HepG2 (cell line): ENCODE measurements at regions not wholly inside any gene's neighbourhood (a gene's known extent, or its start where the extent isn't known, plus 50 kb on each side); places are given as distances from the start of the nearest gene placed in this dataset.

Experiments used
- ATAC-seq: fragments of 200-7000 bp; cut with Tn5 transposase; 3 replicates; pipeline ENCODE4 v1.9.1; 2020; ENCODE audit warnings: mild to moderate bottlenecking, moderate library complexity
- BruUV-seq: library from RNA; stranded (reverse); fragments of 400-500 nt; replicated peaks from 2 replicates; lab custom pipeline; 2021; lab: Mats Ljungman, UMichigan
- CTCF ChIA-PET: fragments of 300-600 bp; formaldehyde crosslinking; extraction: SDS; loops from one replicate; lab custom pipeline; 2021; ENCODE audit warnings: low total read pairs, inconsistent platforms, low intra/inter-chr PET ratio; lab: Yijun Ruan, JAX
- POLR2A ChIA-PET: fragments of 350-600 bp; sonication (Branson Sonifier 250); formaldehyde crosslinking; loops from one replicate; lab custom pipeline; 2020; ENCODE audit warnings: antibody characterized with exemption, inconsistent platforms; lab: Yijun Ruan, JAX
- DNase-seq: peaks from one replicate; pipeline ENCODE4 v3.0.0-alpha.2; 2015; ENCODE audit warnings: low spot score
- FAIRE-seq: peaks from 3 replicates; lab custom pipeline; 2011; peaks lifted over from hg19 to GRCh38; lab: Jason Lieb, UNC
- H2AFZ ChIP-seq: one replicate; pipeline ENCODE4 v1.6.1; 2011; ENCODE audit warnings: low read length, inconsistent platforms
- H3K27ac ChIP-seq: fragments of 300-600 bp; 3 replicates; pipeline ENCODE4 v1.8.0; 2011; ENCODE audit warnings: mixed run types, mild to moderate bottlenecking, mixed read lengths, low read length, inconsistent platforms; ENCODE audit not compliant: insufficient read depth; ENCODE audit errors: extremely low read length
- H3K27me3 ChIP-seq, 2 experiments: fragments of 200-600 bp in 1 of 2; 2 replicates in 1 of 2; 3 replicates in 1 of 2; pipeline versions ENCODE4 v1.6.0 to v1.8.0; 2011; ENCODE audit warnings: low read length in 2 of 2, mild to moderate bottlenecking in 2 of 2, moderate library complexity in 2 of 2, inconsistent platforms in 1 of 2; ENCODE audit not compliant: insufficient read depth in 2 of 2, control insufficient read depth in 1 of 2
- H3K36me3 ChIP-seq, 2 experiments: fragments of 200-600 bp in 1 of 2; replicated peaks in 1 of 2; 2 replicates in 1 of 2; 3 replicates in 1 of 2; pipeline versions ENCODE4 v1.5.1 to v1.8.0; 2011; ENCODE audit warnings: low read length in 2 of 2, inconsistent platforms in 1 of 2; ENCODE audit not compliant: insufficient read depth in 2 of 2, control insufficient read depth in 1 of 2
- H3K4me1 ChIP-seq: 2 replicates; pipeline ENCODE4 v1.5.1; 2012; ENCODE audit warnings: low read length, inconsistent platforms; ENCODE audit not compliant: insufficient read depth
- H3K4me2 ChIP-seq: 2 replicates; pipeline ENCODE4 v1.6.0; 2011; ENCODE audit warnings: low read depth, low read length, inconsistent platforms
- H3K4me3 ChIP-seq, 3 experiments: fragments of 200-600 bp in 1 of 3; sonication (generic), shearing (Covaris generic) in 1 of 3; replicated peaks in 1 of 3; 2 replicates each; pipeline ENCODE4 v1.5.1; 2011 to 2016; ENCODE audit warnings: low read length in 3 of 3, inconsistent platforms in 2 of 3, low read depth in 2 of 3, mild to moderate bottlenecking in 2 of 3, control low read depth in 1 of 3, mixed read lengths in 1 of 3; ENCODE audit not compliant: insufficient read depth in 1 of 3
- H3K79me2 ChIP-seq: one replicate; pipeline ENCODE4 v1.6.1; 2011; ENCODE audit warnings: low read length, inconsistent platforms; ENCODE audit not compliant: insufficient read depth
- H3K9ac ChIP-seq: 2 replicates; pipeline ENCODE4 v1.6.0; 2011; ENCODE audit warnings: mild to moderate bottlenecking, low read depth, low read length, inconsistent platforms; ENCODE audit not compliant: insufficient read depth
- H3K9me3 ChIP-seq: 2 replicates; pipeline ENCODE4 v1.5.1; 2012; ENCODE audit warnings: mild to moderate bottlenecking, low read length
- H4K20me1 ChIP-seq: 2 replicates; pipeline ENCODE4 v1.6.0; 2011; ENCODE audit warnings: inconsistent platforms, mild to moderate bottlenecking, low read length, moderate library complexity; ENCODE audit not compliant: insufficient read depth
- ASH2L ChIP-seq: fragments of 300-600, 200-600 bp; sonication (generic); IDR thresholded peaks from 2 replicates; pipeline ENCODE4 v1.7.0; 2017; ENCODE audit warnings: low read depth, mild to moderate bottlenecking, moderate library complexity, mixed read lengths, low read length; ENCODE audit not compliant: insufficient read length
- KAT2B ChIP-seq: fragments of 150-350 bp; IDR thresholded peaks from 2 replicates; pipeline ENCODE4 v1.6.1; 2014; ENCODE audit warnings: low read depth, low read length, borderline replicate concordance
- RCOR2 ChIP-seq: IDR thresholded peaks from 2 replicates; pipeline ENCODE4 v1.6.1; 2016; ENCODE audit warnings: missing biosample characterization, missing genetic modification reagents
- RXRA ChIP-seq: sonication (generic); formaldehyde crosslinking; IDR thresholded peaks from 2 replicates; pipeline ENCODE4 v1.5.1; 2020; ENCODE audit warnings: missing genetic modification reagents
- SRY ChIP-seq: sonication (generic); formaldehyde crosslinking; IDR thresholded peaks from 2 replicates; pipeline ENCODE4 v1.8.0; 2022; ENCODE audit warnings: mild to moderate bottlenecking, missing genetic modification reagents
- ZFP37 ChIP-seq: sonication (generic); formaldehyde crosslinking; IDR thresholded peaks from 2 replicates; pipeline ENCODE4 v1.4.0; 2020; ENCODE audit warnings: missing genetic modification reagents, borderline replicate concordance
- ZNF296 ChIP-seq: sonication (generic); formaldehyde crosslinking; conservative IDR thresholded peaks from 2 replicates; pipeline ENCODE4 v1.5.0; 2020; ENCODE audit warnings: mild to moderate bottlenecking, missing genetic modification reagents
- ZNF451 ChIP-seq: sonication (generic); formaldehyde crosslinking; IDR thresholded peaks from 2 replicates; pipeline ENCODE4 v1.5.0; 2020; ENCODE audit warnings: mild to moderate bottlenecking, missing genetic modification reagents
- ZNF713 ChIP-seq: sonication (generic); formaldehyde crosslinking; IDR thresholded peaks from 2 replicates; pipeline ENCODE4 v1.4.0; 2020; ENCODE audit warnings: mild to moderate bottlenecking, missing genetic modification reagents
- WGBS: methylation state at CpG from one replicate; pipeline ENCODE4 v1.1.6; 2017; ENCODE audit warnings: low lambda C conversion rate; 5-methylcytosine and 5-hydroxymethylcytosine counted together
- in situ Hi-C: cut with HindIII; loops from 2 replicates; pipeline ENCODE4 v1.10.0; 2017; ENCODE audit warnings: low pct_unique_long_range_greater_than_20kb; ENCODE audit not compliant: extremely low pct_ligation_motif_present
- intact Hi-C: fragments of 100-400 bp; cut with micrococcal nuclease; formaldehyde crosslinking; loops from one replicate; pipeline ENCODE4 v1.10.0; 2022; ENCODE audit not compliant: unreplicated experiment
- TF ChIP-seq, protein P1 (sequence below): sonication (generic); formaldehyde crosslinking; IDR thresholded peaks from 2 replicates; pipeline ENCODE4 v1.4.0; 2020; ENCODE audit warnings: missing genetic modification reagents
- TF ChIP-seq, protein P2 (sequence below), 2 experiments: sonication (generic) in 1 of 2; formaldehyde crosslinking in 1 of 2; IDR thresholded peaks; 2 replicates each; pipeline versions ENCODE4 v1.4.0 to v1.6.1; 2016 to 2020; ENCODE audit warnings: borderline replicate concordance in 1 of 2, low read depth in 1 of 2, mild to moderate bottlenecking in 1 of 2, missing genetic modification reagents in 1 of 2

DNA sequence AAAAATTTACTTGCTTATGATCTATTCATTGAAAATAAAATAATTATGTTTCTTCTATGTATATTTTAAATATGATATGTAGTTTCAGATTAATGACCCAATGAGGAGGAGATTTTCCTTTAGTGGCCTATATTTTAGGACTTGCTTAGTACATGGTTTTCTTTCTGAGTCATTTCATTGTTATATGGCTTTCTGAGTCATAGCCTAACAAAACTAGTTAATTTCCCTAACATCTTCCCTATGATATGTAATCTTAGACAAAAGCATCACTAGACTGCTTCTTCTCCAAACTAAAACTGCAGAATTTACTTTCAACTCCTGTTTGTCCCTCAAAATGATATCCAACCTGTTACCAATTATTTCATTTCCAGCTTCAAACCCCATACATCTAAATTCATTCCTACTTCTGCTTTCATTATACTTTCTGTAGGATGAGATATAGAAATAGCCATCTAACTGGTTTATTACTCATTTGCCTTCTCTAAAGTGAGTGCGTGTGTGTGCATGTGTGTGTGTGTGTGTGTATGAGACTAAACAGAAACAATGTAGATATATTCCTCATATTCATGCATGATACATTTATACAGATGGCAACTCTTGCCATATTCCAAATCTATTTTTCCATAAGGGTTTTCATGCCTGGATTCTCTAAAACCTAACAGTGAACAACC is 915.0 kb upstream of the GBE1 start:
- Histone ChIP-seq H3K27me3 (no peaks in the 10 kb centered on the region), H2AFZ (no peak overlapping the region), H3K36me3 (no peaks in the 10 kb centered on the region), H3K4me3 (no peak overlapping the region), H4K20me1 (no peaks in the 10 kb centered on the region), H3K27ac (no peak overlapping the region), H3K9ac (no peak overlapping the region), H3K9me3 (no peaks in the 10 kb centered on the region), H3K4me2 (no peak overlapping the region), H3K79me2 (no peaks in the 10 kb centered on the region), H3K4me1 (no peaks in the 10 kb centered on the region)
- intact Hi-C loops (no loop called here), in situ Hi-C loops (no loop called here)
- TF ChIP-seq ASH2L = no peak
- TF ChIP-seq, protein P1, sequence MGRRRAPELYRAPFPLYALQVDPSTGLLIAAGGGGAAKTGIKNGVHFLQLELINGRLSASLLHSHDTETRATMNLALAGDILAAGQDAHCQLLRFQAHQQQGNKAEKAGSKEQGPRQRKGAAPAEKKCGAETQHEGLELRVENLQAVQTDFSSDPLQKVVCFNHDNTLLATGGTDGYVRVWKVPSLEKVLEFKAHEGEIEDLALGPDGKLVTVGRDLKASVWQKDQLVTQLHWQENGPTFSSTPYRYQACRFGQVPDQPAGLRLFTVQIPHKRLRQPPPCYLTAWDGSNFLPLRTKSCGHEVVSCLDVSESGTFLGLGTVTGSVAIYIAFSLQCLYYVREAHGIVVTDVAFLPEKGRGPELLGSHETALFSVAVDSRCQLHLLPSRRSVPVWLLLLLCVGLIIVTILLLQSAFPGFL (CRISPR knock-in tag) = no peak
- TF ChIP-seq ZNF296 (CRISPR knock-in tag) = no peak
- DNase-seq = no peak
- no peak for ATAC-seq
- no peak for FAIRE-seq
- ChIA-PET POLR2A (no interaction called here), CTCF (no interaction called here)
- 0% methylated on average over 1 of the region's 1 CpG for WGBS
- BruUV-seq = no TSS peak

DNA sequence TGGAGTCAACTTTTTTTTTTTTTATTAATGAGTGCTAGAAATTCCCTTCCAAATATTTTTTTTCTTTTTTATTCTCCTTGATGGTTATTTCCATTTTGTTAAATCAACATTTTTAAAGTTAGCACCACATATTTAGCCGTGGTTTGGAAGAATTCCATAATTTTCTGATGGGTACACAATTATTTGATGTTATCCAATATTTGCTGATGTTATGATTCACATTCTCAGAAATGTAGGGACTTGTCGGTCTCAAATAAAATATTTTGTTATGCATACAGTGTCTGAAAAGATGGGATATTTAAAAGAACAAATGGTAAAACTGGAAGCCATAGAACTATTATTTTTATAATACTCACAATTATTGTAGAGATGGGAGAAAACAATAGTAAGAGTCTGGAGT is 911.5 kb upstream of the GBE1 start:
- WGBS = 3% methylated on average over 2 of the region's 2 CpGs
- Histone ChIP-seq H3K4me3 (no peak overlapping the region), H3K4me2 (no peak overlapping the region), H3K4me1 (no peaks in the 10 kb centered on the region), H2AFZ (no peak overlapping the region), H3K27me3 (no peaks in the 10 kb centered on the region), H3K9me3 (no peaks in the 10 kb centered on the region), H3K27ac (no peak overlapping the region), H3K36me3 (no peaks in the 10 kb centered on the region), H4K20me1 (no peaks in the 10 kb centered on the region), H3K9ac (no peak overlapping the region), H3K79me2 (no peaks in the 10 kb centered on the region)
- CTCF ChIA-PET = no interaction called here
- intact Hi-C loops (no loop called here), in situ Hi-C loops (no loop called here)
- DNase-seq (no peak), FAIRE-seq (no peak), ATAC-seq (no peak)
- POLR2A ChIA-PET = no interaction called here
- no TSS peak for BruUV-seq
- TF ChIP-seq ZFP37 (CRISPR knock-in tag) = no peak
- TF ChIP-seq SRY (CRISPR knock-in tag) = no peak
- no peak for TF ChIP-seq ZNF713 (CRISPR knock-in tag)
- TF ChIP-seq KAT2B = no peak
- TF ChIP-seq RXRA (CRISPR knock-in tag) = no peak
- TF ChIP-seq, protein P2, sequence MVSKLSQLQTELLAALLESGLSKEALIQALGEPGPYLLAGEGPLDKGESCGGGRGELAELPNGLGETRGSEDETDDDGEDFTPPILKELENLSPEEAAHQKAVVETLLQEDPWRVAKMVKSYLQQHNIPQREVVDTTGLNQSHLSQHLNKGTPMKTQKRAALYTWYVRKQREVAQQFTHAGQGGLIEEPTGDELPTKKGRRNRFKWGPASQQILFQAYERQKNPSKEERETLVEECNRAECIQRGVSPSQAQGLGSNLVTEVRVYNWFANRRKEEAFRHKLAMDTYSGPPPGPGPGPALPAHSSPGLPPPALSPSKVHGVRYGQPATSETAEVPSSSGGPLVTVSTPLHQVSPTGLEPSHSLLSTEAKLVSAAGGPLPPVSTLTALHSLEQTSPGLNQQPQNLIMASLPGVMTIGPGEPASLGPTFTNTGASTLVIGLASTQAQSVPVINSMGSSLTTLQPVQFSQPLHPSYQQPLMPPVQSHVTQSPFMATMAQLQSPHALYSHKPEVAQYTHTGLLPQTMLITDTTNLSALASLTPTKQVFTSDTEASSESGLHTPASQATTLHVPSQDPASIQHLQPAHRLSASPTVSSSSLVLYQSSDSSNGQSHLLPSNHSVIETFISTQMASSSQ (IDR thresholded peaks at IDR 0.05; ENCODE audit: low read depth) = no peak
- TF ChIP-seq, protein P2 (CRISPR knock-in tag; IDR thresholded peaks at IDR 0.05; ENCODE audit: borderline replicate concordance) = no peak
- no peak for TF ChIP-seq ZNF451
- TF ChIP-seq RCOR2 (CRISPR knock-in tag) = no peak
